ENCODE measurements at regions not wholly inside any gene's neighbourhood (a gene's known extent, or its start where the extent isn't known, plus 50 kb on each side); places are given as distances from the start of the nearest gene placed in this dataset.
"Not testable (repeated sequence)": the region's sequence is repeated elsewhere in the genome, so short reads cannot be mapped to it uniquely, and the experiment has no call there.

DNA sequence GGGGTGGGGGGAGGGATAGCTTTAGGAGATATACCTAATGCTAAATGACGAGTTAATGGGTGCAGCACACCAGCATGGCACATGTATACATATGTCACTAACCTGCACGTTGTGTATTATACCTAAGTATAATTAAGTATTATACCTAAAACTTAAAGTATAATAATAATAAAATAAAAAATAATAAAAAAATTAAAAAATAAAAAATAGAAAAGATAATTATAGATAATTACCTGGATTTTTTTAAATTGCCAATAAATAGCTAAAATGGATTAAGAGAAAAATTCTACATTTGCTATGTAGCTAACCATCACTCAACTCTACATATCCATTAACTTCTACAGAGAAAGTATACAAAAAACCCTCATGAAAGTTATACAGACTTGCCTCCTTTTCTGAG lies 747.3 kb downstream of the LRRIQ3 start:
- DNase-seq: not testable (repeated sequence)

DNA sequence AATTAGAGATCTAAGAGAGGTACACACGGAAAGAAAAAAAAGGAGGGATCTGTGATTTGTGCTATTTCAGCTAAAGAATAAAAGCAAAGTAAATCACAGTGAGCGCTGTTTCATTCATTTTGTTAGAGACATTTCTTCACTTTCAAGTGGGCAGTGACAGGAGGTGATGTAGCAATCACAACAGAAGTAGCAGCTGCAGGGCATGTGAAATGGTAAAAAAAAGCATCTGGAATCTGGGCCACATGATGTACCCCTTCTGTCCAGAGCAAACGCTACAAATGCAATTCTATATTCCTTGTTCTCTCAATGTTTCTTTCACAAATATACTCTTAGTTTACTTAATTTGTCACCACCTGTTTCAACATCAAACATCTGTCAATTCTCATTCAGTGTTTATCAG lies 786.5 kb downstream of the LRRIQ3 start:
- DNase-seq: peak; percentile 18

DNA sequence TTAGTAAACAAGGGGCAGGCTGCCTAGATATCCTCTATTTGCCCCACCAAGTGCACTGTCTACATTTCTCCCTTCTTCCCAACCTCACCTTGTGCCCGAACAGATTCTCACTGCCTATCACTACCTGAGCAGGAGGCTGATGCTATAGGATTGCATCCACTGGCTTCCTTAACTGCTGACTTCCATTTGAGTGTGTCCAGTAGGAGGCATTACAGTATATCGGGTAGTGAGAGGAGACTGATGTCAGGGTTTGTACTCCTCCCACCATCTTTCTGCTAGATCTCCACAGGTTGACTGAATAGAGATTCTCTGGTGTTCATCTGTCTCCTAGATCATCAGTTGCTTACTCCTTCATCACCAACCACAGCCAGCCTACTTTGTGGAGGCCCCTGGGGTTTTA lies 796.3 kb downstream of the LRRIQ3 start:
- no peak for DNase-seq

DNA sequence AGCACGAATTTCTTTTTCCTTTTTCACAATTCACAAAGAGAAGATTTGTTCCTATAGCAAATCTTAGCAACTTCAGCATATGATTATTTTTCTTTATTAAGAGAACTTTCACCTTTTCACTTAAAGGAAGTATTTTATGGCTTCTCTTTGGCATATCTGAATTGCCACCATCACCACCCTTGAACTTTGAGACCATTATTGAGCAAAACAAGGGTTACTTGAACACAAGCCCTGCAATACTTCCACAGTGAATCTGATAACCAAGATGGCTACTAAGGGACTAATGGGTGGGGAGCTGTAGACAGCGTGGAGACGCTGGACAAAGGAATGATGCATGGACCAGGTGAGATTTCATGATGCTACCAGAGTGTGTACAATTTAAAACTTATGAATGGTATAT lies 815.0 kb downstream of the LRRIQ3 start:
- DNase-seq: no peak

DNA sequence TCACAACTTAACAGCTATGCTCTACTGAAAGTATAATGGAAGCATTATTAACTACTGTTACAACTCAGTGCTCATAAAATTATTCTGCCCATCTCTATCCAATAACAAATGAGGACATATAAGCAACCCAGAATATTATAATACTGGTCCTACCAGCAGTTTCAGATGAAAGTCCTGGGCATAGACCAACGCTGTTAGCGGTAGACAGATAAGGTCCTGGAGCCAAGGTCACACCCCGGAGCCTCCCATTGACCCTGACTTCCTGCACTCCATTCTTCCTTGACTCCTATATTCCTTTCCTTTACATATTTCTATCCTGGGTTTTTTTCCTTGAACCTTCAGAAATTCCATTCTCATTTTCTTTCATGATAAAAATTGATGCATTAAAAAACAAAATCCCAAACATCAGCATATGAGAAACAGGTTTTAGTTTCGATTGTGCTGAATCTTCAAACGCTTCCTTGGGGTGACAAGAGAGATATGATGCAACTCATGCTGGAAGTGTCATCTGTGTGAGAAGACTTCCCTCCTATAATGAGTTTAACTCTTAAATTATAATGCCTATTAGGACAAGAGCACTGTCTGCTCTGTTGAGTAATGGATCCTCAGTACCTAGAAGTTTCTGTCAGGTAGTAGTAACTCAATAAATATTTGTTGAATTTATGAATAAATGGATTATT lies 831.1 kb downstream of the LRRIQ3 start:
- DNase-seq: no peak

- peak; percentile 56 for DNase-seq
Observed at GRCh38 chr1:73359001-73359400, 839.0 kb downstream of the LRRIQ3 start.

DNA sequence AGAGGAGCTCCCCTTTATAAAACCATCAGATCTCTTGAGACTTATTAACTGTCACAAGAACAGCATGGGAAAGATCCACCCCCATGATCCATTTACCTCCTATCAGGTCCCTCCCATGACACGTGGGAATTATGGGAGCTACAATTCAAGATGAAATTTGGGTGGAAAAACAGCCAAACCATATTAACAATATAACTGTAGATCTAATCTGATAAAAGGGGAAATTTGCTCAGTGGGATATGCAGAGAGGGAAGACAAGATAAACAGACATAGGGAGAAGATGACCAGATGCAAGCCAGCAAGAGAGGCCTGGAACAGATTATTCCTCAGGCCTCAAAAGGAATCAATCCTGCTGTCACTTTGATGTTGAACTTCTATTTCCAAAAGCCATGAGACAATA lies 841.5 kb downstream of the LRRIQ3 start:
- DNase-seq: no peak

GRCh38 chr1:73343947-73344346 lies 854.0 kb downstream of the LRRIQ3 start:
- no peak for DNase-seq

DNA sequence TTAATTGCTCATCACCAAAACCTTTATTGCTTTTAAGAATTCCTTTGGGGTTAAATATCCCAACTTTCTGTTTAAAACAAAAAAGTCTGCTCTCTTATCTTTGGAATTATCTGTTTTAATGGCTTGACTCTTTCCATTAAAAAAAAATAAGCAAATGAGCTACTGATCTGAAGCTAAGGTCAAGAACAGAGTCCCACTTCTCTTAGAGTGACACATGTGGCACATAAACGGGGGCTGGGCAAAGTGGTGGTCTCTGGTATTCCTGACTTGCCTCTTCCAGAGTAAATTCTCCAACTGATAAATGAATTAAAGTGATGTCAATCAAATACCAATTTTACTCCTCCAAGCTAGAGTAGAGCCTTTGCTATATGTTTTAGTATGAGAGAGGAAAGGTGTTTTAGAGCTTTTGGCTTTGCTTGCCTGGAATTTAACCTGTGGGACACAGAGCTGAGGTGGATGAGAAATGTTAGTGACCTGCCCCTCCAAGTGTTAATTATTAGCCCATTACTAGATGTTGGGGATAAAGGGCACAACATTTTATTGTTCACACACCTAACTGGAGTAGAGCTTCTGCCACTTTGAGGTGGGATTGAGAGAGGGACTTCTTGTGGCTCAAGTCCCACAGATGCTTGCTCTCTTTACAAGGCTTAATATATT lies 864.0 kb downstream of the LRRIQ3 start:
- no peak for DNase-seq

- no peak for DNase-seq
Observed at GRCh38 chr1:73331726-73332125, 866.2 kb downstream of the LRRIQ3 start.

- DNase-seq: no peak
Observed at GRCh38 chr1:73327998-73328397, 870.0 kb downstream of the LRRIQ3 start.

- no peak for DNase-seq
Observed at GRCh38 chr1:73327180-73327793, 870.7 kb downstream of the LRRIQ3 start.

DNA sequence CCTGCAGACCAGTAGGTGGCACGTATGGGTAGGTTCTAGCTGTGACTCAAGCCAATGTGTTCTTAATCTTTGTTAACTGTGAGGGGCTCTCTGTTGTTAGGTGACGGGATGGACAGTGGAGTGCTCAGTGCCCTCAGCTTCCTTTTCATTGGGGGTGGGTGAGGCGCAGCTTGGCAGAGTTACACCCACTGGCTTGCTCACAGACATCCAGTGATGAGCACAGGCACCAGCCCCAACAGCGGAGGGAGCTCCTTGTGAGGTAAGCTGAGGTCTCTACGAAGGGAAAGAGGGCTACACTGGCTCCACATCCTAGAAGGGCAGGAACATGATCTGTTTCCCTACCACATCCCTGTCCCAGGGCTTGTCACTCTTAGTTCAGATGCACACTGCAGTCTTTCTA lies 871.3 kb downstream of the LRRIQ3 start:
- DNase-seq: no peak

DNA sequence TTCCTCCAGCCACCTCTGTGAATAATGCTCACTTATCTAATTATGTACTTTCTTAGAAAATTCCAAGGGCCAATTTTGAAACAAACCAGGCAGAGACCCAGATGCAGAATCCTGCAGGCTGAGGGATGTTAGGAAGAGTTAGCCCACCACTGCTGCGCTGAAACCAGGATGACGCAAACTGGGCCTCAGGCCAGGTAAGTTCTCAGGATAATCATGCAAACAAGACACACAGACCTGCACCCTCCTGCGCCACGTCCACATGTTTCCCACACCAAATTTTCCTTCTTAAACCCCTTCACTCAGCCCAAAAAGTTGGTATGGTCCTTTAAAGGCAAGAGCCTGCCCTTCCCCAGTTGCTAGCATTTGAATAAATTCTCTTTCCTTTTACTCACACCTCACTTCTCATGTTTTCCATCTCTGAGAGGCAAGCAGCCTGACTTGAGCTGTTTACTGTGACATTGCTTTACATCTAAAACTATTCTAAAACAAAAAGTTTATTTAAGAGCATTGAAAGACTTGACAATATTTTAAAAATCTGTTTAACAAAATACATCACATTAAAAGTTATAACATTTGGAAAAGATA lies 887.1 kb downstream of the LRRIQ3 start:
- no peak for DNase-seq

DNA sequence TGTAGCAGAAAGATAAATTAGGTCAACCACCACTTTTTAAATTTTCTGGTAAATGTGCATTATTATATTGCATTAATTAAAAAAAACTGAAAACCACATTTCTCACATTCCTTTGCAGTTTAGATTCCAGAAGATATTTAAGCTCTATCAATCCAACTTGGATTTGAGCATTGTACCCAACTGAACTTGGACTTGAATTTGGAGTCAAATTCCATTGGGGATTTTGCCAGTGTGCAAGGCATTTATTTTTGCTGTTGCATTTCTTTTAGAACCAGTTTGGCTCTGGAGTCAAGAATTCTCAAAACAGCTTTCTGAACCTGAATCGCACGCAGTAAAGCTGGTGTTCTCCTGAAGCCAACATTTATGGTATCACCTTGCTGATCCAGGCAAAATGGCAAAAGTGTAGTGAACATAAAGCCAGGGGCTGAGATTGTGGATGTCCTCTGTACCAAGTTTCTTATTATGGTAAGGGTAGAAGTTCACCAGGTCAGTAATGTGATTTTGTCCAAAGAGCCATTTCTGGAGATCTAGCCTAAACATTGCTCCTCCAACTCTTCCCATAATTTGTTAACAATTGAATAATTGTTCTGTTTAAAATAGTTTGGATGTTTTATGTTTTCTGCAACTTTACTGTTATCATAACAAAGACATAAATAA lies 890.9 kb downstream of the LRRIQ3 start:
- DNase-seq: no peak

- DNase-seq: no peak
Observed at GRCh38 chr1:73273886-73274285, 924.1 kb downstream of the LRRIQ3 start.

- not testable (repeated sequence) for DNase-seq
Observed at GRCh38 chr1:73245196-73245595, 952.8 kb downstream of the LRRIQ3 start.

- no peak for DNase-seq
Observed at GRCh38 chr1:73218995-73219546, 936.7 kb upstream of the NEGR1 start.

DNA sequence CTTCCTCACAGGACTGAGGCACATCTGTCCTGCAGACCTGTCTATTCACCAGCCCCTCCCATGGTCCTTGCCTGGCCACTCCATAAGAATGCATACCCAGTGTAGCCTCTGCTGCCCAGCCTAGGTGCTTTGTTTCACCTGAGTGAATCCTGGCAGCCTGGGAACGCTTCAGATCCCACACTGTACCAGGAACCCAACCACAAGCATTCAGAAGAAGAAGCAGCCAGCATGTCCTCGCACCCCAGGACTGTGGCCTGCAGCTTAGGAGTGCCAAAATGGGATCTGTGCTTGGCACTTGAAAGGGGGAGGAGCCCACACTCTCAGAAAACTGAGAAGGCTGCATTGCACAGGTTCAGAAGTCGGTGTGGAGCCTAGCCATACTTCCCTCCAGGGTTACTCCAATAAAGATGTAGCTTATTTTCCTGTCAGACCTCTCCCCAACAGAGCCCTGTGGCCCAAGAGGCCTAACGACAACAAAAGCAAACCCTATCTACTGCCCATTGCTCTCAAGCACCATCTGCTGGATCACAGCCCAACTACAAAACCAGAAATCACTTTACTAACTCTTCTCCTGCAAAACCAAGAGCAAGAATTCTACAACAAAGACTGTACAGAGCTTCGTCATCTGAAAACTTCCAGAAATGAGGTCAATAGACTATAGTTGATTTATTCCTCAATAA lies 923.1 kb upstream of the NEGR1 start:
- DNase-seq: no peak

DNA sequence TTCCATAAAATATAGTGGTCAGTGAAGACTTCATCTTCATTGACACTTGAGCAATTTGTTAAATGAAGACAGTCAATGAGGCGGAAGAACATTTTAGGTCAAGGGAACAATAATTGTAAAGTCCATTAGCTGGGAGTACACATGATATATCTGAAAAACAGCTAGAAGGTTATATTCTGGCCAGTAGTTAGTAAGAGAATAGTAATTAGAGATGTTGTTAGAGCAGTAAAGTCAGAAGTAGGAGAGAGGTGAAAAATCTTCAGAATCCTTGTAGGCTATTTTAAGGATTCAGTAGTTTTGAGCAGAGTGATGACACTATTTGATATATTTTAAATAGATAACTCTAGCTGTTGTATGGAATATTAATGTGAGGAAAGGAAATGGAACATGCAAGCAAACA lies 915.6 kb upstream of the NEGR1 start:
- DNase-seq: no peak

DNA sequence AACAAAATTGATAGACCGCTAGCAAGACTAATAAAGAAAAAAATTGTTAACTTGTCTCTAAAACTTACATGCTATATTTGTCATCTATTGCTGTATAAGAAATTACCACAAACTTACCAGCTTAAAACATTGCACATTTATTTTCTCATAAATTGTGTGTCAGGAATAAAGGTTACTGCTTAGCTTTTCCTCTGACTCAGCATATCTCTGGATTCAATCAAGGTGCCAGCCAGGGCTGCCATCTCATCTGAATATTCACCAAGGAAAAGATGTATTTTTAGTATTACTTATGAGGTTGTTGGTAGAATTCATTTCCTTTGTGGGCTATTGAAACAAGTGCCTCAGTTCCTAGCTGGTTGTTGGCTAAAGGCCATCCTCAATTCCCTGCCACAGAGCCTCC lies 912.6 kb upstream of the NEGR1 start:
- no peak for DNase-seq

GRCh38 chr1:73183581-73183980 lies 901.2 kb upstream of the NEGR1 start:
- DNase-seq: not testable (repeated sequence)

DNA sequence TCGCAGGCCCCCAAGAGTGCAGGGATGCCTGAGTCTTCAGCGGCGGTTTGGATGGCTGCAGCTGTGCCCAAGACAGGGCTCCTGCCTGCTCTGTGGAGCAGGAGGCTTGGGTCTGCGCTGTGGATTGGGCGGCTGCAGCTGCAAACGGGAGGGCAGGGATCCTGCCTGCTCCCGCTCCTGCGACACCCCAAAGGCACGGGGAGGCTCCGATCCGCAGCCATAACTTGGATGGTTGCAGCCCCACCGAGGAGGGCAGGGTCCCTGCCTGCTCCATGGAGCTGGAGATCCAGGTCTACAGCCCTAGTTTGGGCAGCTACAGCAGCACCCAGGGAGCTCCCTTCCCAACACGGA lies 898.8 kb upstream of the NEGR1 start:
- DNase-seq: no peak
